ENCODE measurements at regions not wholly inside any gene's neighbourhood (a gene's known extent, or its start where the extent isn't known, plus 50 kb on each side); places are given as distances from the start of the nearest gene placed in this dataset.

GRCh38 chr7:85622059-85622458, 435.2 kb upstream of the SEMA3D start:
- BruUV-seq (replicated peaks), result no TSS peak
- POLR2A ChIA-PET, result no interaction called here

DNA sequence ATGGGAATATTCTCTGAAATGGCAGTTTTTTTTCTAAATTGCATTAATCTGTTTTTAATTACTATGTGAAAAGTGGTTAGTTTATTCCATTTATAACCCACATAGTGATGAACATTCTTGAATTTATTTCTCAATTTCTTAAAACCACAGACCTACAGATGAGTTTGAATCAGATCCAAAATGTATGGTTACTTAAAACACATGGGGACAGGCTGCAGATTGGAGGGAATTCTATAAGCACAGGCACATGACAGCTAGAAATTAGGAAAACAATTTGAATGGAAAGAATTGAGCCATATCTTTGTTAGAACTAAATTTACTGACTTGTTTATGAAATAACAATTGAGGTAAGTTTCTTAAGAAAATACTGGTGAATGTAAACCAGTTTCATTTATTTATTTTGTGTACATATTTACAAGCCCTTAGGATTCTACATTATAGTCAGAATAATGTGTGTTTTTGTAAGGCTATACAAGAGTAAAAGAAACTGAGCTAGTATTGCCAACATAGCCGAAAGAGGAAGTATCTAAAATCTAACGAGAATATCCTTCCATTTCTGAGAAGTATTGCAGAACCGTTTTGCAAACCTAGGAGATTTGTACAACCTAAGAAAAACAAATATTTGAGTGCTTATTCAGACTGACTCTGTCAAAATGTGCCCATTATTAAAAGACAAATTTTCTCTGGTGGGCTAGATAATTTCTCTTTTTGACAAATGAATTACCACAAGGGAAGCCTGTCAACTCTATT, 434.3 kb upstream of the SEMA3D start:
- Mint-ChIP-seq H3K36me3 (ENCODE audit: insufficient read depth, unreplicated experiment) (no peaks in the 10 kb centered on the region), H3K27ac (ENCODE audit: low read depth, unreplicated experiment) (no peak overlapping the region), H3K27me3 (ENCODE audit: insufficient read depth, unreplicated experiment) (peaks cover 60% of the 10 kb centered on the region), H3K9me3 (ENCODE audit: unreplicated experiment) (no peaks in the 10 kb centered on the region), H3K4me3 (ENCODE audit: unreplicated experiment) (no peak overlapping the region), H3K4me1 (ENCODE audit: insufficient read depth, unreplicated experiment) (no peaks in the 10 kb centered on the region)
- no TSS peak for BruUV-seq (replicated peaks)
- intact Hi-C loops (cut with micrococcal nuclease), result no loop called here
- ChIA-PET CTCF (interaction anchor here (0.7 kb wide), 1 partner anchor 130 kb away, joined by 3 read pairs; no protein-coding TSS in a partner anchor), POLR2A (no interaction called here)
- TF ChIP-seq, protein P1, sequence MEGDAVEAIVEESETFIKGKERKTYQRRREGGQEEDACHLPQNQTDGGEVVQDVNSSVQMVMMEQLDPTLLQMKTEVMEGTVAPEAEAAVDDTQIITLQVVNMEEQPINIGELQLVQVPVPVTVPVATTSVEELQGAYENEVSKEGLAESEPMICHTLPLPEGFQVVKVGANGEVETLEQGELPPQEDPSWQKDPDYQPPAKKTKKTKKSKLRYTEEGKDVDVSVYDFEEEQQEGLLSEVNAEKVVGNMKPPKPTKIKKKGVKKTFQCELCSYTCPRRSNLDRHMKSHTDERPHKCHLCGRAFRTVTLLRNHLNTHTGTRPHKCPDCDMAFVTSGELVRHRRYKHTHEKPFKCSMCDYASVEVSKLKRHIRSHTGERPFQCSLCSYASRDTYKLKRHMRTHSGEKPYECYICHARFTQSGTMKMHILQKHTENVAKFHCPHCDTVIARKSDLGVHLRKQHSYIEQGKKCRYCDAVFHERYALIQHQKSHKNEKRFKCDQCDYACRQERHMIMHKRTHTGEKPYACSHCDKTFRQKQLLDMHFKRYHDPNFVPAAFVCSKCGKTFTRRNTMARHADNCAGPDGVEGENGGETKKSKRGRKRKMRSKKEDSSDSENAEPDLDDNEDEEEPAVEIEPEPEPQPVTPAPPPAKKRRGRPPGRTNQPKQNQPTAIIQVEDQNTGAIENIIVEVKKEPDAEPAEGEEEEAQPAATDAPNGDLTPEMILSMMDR (IDR thresholded peaks at IDR 0.05; ENCODE audit: unreplicated experiment), result no peak
- no peak for DNase-seq (ENCODE audit: unreplicated experiment)

More at GRCh38 chr7:85622059-85622458, 435.2 kb upstream of the SEMA3D start:
- Mint-ChIP-seq H3K27me3 (ENCODE audit: insufficient read depth, unreplicated experiment) (peaks cover 51% of the 10 kb centered on the region), H3K4me3 (ENCODE audit: unreplicated experiment) (no peak overlapping the region), H3K36me3 (ENCODE audit: insufficient read depth, unreplicated experiment) (no peaks in the 10 kb centered on the region), H3K9me3 (ENCODE audit: unreplicated experiment) (no peaks in the 10 kb centered on the region), H3K27ac (ENCODE audit: low read depth, unreplicated experiment) (no peak overlapping the region), H3K4me1 (ENCODE audit: insufficient read depth, unreplicated experiment) (no peaks in the 10 kb centered on the region)
- CTCF ChIA-PET, result interaction anchor here (0.7 kb wide), 1 partner anchor 129 kb away, joined by 3 read pairs; no protein-coding TSS in a partner anchor
- TF ChIP-seq, protein P1 (IDR thresholded peaks at IDR 0.05; ENCODE audit: unreplicated experiment), result no peak
- intact Hi-C loops (cut with micrococcal nuclease), result no loop called here
- no peak for DNase-seq (ENCODE audit: unreplicated experiment)

- intact Hi-C loops (cut with micrococcal nuclease), result no loop called here
- TF ChIP-seq, protein P1 (IDR thresholded peaks at IDR 0.05; ENCODE audit: unreplicated experiment), result no peak
- Mint-ChIP-seq H3K36me3 (ENCODE audit: insufficient read depth, unreplicated experiment) (no peaks in the 10 kb centered on the region), H3K4me3 (ENCODE audit: unreplicated experiment) (no peak overlapping the region), H3K4me1 (ENCODE audit: insufficient read depth, unreplicated experiment) (no peaks in the 10 kb centered on the region), H3K27ac (ENCODE audit: low read depth, unreplicated experiment) (no peak overlapping the region), H3K27me3 (ENCODE audit: insufficient read depth, unreplicated experiment) (peaks cover 79% of the 10 kb centered on the region), H3K9me3 (ENCODE audit: unreplicated experiment) (peaks cover 1% of the 10 kb centered on the region)
- BruUV-seq (replicated peaks), result no TSS peak
- ChIA-PET POLR2A (no interaction called here), CTCF (interaction anchor here (0.6 kb wide), 1 partner anchor 219 kb away, joined by 3 read pairs; no protein-coding TSS in a partner anchor)
- DNase-seq (ENCODE audit: unreplicated experiment), result no peak
Measured at GRCh38 chr7:85619236-85619635, 432.4 kb upstream of the SEMA3D start.

DNA sequence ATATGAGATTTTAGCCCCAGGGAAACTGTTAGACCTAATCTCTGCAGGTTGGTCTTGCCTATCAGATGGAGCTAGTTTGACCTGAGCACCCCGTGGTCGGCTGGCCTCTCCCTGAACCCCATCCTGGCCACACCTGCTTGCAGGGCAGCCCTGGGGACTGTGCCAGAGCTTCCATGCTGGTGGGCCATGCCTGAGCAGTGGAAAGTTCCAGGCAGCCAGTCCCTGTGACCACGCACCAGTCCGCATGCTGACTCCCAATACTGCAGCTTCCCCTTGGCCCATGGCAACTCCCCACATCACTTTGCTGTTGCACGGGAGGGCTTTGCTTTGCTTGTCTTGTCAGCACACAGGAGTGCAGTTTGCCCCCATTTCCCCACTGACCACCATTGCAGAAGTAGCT, 427.8 kb upstream of the SEMA3D start:
- peaks cover 88% of the 10 kb centered on the region for H3K27me3 Mint-ChIP-seq (ENCODE audit: insufficient read depth, unreplicated experiment)
- TF ChIP-seq, protein P1 (IDR thresholded peaks at IDR 0.05; ENCODE audit: unreplicated experiment), result no peak
- intact Hi-C loops (cut with micrococcal nuclease), result no loop called here
- H3K9me3 Mint-ChIP-seq (ENCODE audit: unreplicated experiment), result peaks cover 7% of the 10 kb centered on the region
- H3K4me1 Mint-ChIP-seq (ENCODE audit: insufficient read depth, unreplicated experiment), result no peaks in the 10 kb centered on the region
- H3K36me3 Mint-ChIP-seq (ENCODE audit: insufficient read depth, unreplicated experiment), result no peaks in the 10 kb centered on the region
- CTCF ChIA-PET, result no interaction called here
- POLR2A ChIA-PET, result no interaction called here
- DNase-seq (ENCODE audit: unreplicated experiment), result no peak
- no peak overlapping the region for H3K27ac Mint-ChIP-seq (ENCODE audit: low read depth, unreplicated experiment)
- H3K4me3 Mint-ChIP-seq (ENCODE audit: unreplicated experiment), result no peak overlapping the region
- BruUV-seq (replicated peaks), result no TSS peak

Data from MCF 10A (cell line).